Trophoblast cell (in vitro differentiated cells and primary cell): ENCODE measurements at regions not wholly inside any gene's neighbourhood (a gene's known extent, or its start where the extent isn't known, plus 50 kb on each side); places are given as distances from the start of the nearest gene placed in this dataset.

Source experiments
- DNase-seq, 2 donors: peaks; one replicate each; pipeline ENCODE4 v3.0.0-alpha.2; 2016
- H2AFZ ChIP-seq: 2 replicates; pipeline ENCODE4 v1.6.1; 2013; ENCODE audit warnings: low read length, moderate library complexity, mild to moderate bottlenecking; ENCODE audit not compliant: insufficient read depth, poor library complexity
- H2AK5ac ChIP-seq: 2 replicates; pipeline ENCODE4 v1.6.1; 2013; ENCODE audit warnings: mild to moderate bottlenecking, low read length
- H2BK120ac ChIP-seq: 2 replicates; pipeline ENCODE4 v1.6.1; 2013; ENCODE audit warnings: low read length, mild to moderate bottlenecking, moderate library complexity; ENCODE audit not compliant: insufficient read depth, poor library complexity
- H2BK12ac ChIP-seq: 2 replicates; pipeline ENCODE4 v1.6.1; 2013; ENCODE audit warnings: mild to moderate bottlenecking, low read length, moderate library complexity
- H2BK5ac ChIP-seq: 2 replicates; pipeline ENCODE4 v1.6.1; 2013; ENCODE audit warnings: low read length, low read depth, moderate library complexity, mild to moderate bottlenecking; ENCODE audit not compliant: poor library complexity
- H3K14ac ChIP-seq: 2 replicates; pipeline ENCODE4 v1.6.1; 2013; ENCODE audit warnings: mild to moderate bottlenecking, low read length
- H3K18ac ChIP-seq: 2 replicates; pipeline ENCODE4 v1.6.1; 2013; ENCODE audit warnings: mild to moderate bottlenecking, low read length
- H3K23ac ChIP-seq: 2 replicates; pipeline ENCODE4 v1.6.1; 2013; ENCODE audit warnings: low read length
- H3K27ac ChIP-seq: 2 replicates; pipeline ENCODE4 v1.5.1; 2013; ENCODE audit warnings: low read depth, mild to moderate bottlenecking, inconsistent platforms, low read length, moderate library complexity
- H3K27me3 ChIP-seq: 2 replicates; pipeline ENCODE4 v1.6.1; 2013; ENCODE audit warnings: inconsistent platforms, mild to moderate bottlenecking, low read length, moderate library complexity; ENCODE audit not compliant: insufficient read depth
- H3K36me3 ChIP-seq, 2 experiments: 1 replicate in 1 of 2; 2 replicates in 1 of 2; pipeline ENCODE4 v1.6.1; 2013; ENCODE audit warnings: low read length in 2 of 2, mild to moderate bottlenecking in 2 of 2, moderate library complexity in 1 of 2; ENCODE audit not compliant: insufficient read depth in 2 of 2, control insufficient read depth in 1 of 2
- H3K4ac ChIP-seq: 2 replicates; pipeline ENCODE4 v1.6.1; 2013; ENCODE audit warnings: low read depth, mild to moderate bottlenecking, low read length, moderate library complexity
- H3K4me1 ChIP-seq, 2 experiments: 1 replicate in 1 of 2; 2 replicates in 1 of 2; pipeline ENCODE4 v1.6.1; 2013; ENCODE audit warnings: low read length in 2 of 2, mild to moderate bottlenecking in 2 of 2, moderate library complexity in 1 of 2; ENCODE audit not compliant: insufficient read depth in 2 of 2, control insufficient read depth in 1 of 2
- H3K4me2 ChIP-seq: 2 replicates; pipeline ENCODE4 v1.6.1; 2013; ENCODE audit warnings: inconsistent platforms, mild to moderate bottlenecking, low read length, moderate library complexity
- H3K4me3 ChIP-seq: 2 replicates; pipeline ENCODE4 v1.5.1; 2013; ENCODE audit warnings: mild to moderate bottlenecking, low read depth, low read length, inconsistent platforms
- H3K79me1 ChIP-seq: one replicate; pipeline ENCODE4 v1.6.1; 2013; ENCODE audit warnings: low read length
- H3K79me2 ChIP-seq: 2 replicates; pipeline ENCODE4 v1.6.1; 2013; ENCODE audit warnings: low read length, mild to moderate bottlenecking; ENCODE audit not compliant: control insufficient read depth, insufficient read depth, poor library complexity
- H3K9ac ChIP-seq: 2 replicates; pipeline ENCODE4 v1.6.1; 2013; ENCODE audit warnings: mild to moderate bottlenecking, low read length
- H3K9me3 ChIP-seq: 2 replicates; pipeline ENCODE4 v1.6.1; 2013; ENCODE audit warnings: low read depth, mild to moderate bottlenecking, control low read depth, inconsistent platforms, low read length; ENCODE audit not compliant: insufficient read depth
- H4K12ac ChIP-seq: 2 replicates; pipeline ENCODE4 v1.6.1; 2013; ENCODE audit warnings: low read depth, mild to moderate bottlenecking, low read length, moderate library complexity
- H4K8ac ChIP-seq: 2 replicates; pipeline ENCODE4 v1.6.1; 2013; ENCODE audit warnings: low read depth, mild to moderate bottlenecking, low read length, moderate library complexity
- H4K91ac ChIP-seq: one replicate; pipeline ENCODE4 v1.6.1; 2013; ENCODE audit warnings: low read depth, mild to moderate bottlenecking, low read length, moderate library complexity
- WGBS: extraction: QIAGEN DNeasy Blood & Tissue Kit; methylation state at CpG from one replicate; pipeline ENCODE4 v1.1.7; 2013; ENCODE audit warnings: missing lambda C conversion rate; ENCODE audit not compliant: insufficient read length, insufficient coverage; ENCODE audit errors: extremely low coverage; 5-methylcytosine and 5-hydroxymethylcytosine counted together

- no peak overlapping the region for H4K91ac ChIP-seq
- H2BK12ac ChIP-seq = no peak overlapping the region
- H2AK5ac ChIP-seq = no peak overlapping the region
- H2BK5ac ChIP-seq = no peak overlapping the region
- H3K79me2 ChIP-seq = no peaks in the 10 kb centered on the region
- no CpG with 5 or more reads among the region's 25 CpGs for WGBS
- no peaks in the 10 kb centered on the region for H3K27me3 ChIP-seq
- peak in 1 of 2 donors; percentile 26 for DNase-seq
- no peaks in the 10 kb centered on the region for H3K36me3 ChIP-seq
- H3K9me3 ChIP-seq = peaks cover 2% of the 10 kb centered on the region
- no peak overlapping the region for H3K4me3 ChIP-seq
- no peak overlapping the region for H4K8ac ChIP-seq
- H3K4me1 ChIP-seq = no peaks in the 10 kb centered on the region
- H2BK120ac ChIP-seq = no peak overlapping the region
- H2AFZ ChIP-seq = no peak overlapping the region
- H3K9ac ChIP-seq = no peak overlapping the region
- H3K14ac ChIP-seq = no peak overlapping the region
- H3K4ac ChIP-seq = no peak overlapping the region
- no peak overlapping the region for H3K4me2 ChIP-seq
- H3K27ac ChIP-seq = no peak overlapping the region
- no peak overlapping the region for H3K23ac ChIP-seq
- no peak overlapping the region for H4K12ac ChIP-seq
- H3K79me1 ChIP-seq = no peaks in the 10 kb centered on the region
- no peak overlapping the region for H3K18ac ChIP-seq
Observed at GRCh38 chr11:69966910-69967483, 111.1 kb upstream of the ANO1 start.

GRCh38 chr11:69967484-69967883 is 110.6 kb upstream of the ANO1 start:
- H3K14ac ChIP-seq = no peak overlapping the region
- no peak overlapping the region for H2BK12ac ChIP-seq
- H2AK5ac ChIP-seq = no peak overlapping the region
- no CpG with 5 or more reads among the region's 6 CpGs for WGBS
- H4K91ac ChIP-seq = no peak overlapping the region
- no peak overlapping the region for H3K4ac ChIP-seq
- no peak overlapping the region for H4K12ac ChIP-seq
- H2AFZ ChIP-seq = no peak overlapping the region
- no peak overlapping the region for H3K9ac ChIP-seq
- no peak overlapping the region for H3K18ac ChIP-seq
- no peak overlapping the region for H3K4me2 ChIP-seq
- H3K27me3 ChIP-seq = no peaks in the 10 kb centered on the region
- H4K8ac ChIP-seq = no peak overlapping the region
- no peaks in the 10 kb centered on the region for H3K4me1 ChIP-seq
- no peak overlapping the region for H3K4me3 ChIP-seq
- peak in 1 of 2 donors; percentile 16 for DNase-seq
- H3K9me3 ChIP-seq = peaks cover 2% of the 10 kb centered on the region
- no peak overlapping the region for H3K27ac ChIP-seq
- no peak overlapping the region for H2BK5ac ChIP-seq
- no peaks in the 10 kb centered on the region for H3K79me1 ChIP-seq
- H3K23ac ChIP-seq = no peak overlapping the region
- H3K79me2 ChIP-seq = no peaks in the 10 kb centered on the region
- H2BK120ac ChIP-seq = no peak overlapping the region
- no peaks in the 10 kb centered on the region for H3K36me3 ChIP-seq

- H3K27me3 ChIP-seq = no peaks in the 10 kb centered on the region
- H3K36me3 ChIP-seq = no peaks in the 10 kb centered on the region
- H4K12ac ChIP-seq = no peak overlapping the region
- H3K79me1 ChIP-seq = no peaks in the 10 kb centered on the region
- no peak overlapping the region for H2BK12ac ChIP-seq
- H2AFZ ChIP-seq = no peak overlapping the region
- H3K14ac ChIP-seq = no peak overlapping the region
- no peak overlapping the region for H3K4me3 ChIP-seq
- no peak overlapping the region for H2AK5ac ChIP-seq
- H4K8ac ChIP-seq = no peak overlapping the region
- H3K18ac ChIP-seq = no peak overlapping the region
- no peak overlapping the region for H3K9ac ChIP-seq
- no peak overlapping the region for H3K4ac ChIP-seq
- no peak overlapping the region for H3K23ac ChIP-seq
- 100% methylated on average over 4 of the region's 24 CpGs for WGBS
- no peak for DNase-seq
- no peak overlapping the region for H2BK120ac ChIP-seq
- H3K79me2 ChIP-seq = no peaks in the 10 kb centered on the region
- no peak overlapping the region for H2BK5ac ChIP-seq
- no peaks in the 10 kb centered on the region for H3K4me1 ChIP-seq
- no peaks in the 10 kb centered on the region for H3K9me3 ChIP-seq
- no peak overlapping the region for H3K4me2 ChIP-seq
- H3K27ac ChIP-seq = no peak overlapping the region
- H4K91ac ChIP-seq = no peak overlapping the region
Observed at GRCh38 chr11:69968396-69969347, 109.4 kb upstream of the ANO1 start.

- Histone ChIP-seq H3K4me1 (no peaks in the 10 kb centered on the region), H3K36me3 (no peaks in the 10 kb centered on the region), H2BK120ac (no peak overlapping the region), H2AK5ac (no peak overlapping the region), H3K27ac (no peak overlapping the region), H3K79me2 (no peaks in the 10 kb centered on the region), H3K9me3 (no peaks in the 10 kb centered on the region), H4K12ac (peak overlapping the region; percentile 35), H3K79me1 (no peaks in the 10 kb centered on the region), H2AFZ (no peak overlapping the region), H3K4me3 (no peak overlapping the region), H3K4me2 (no peak overlapping the region), H2BK12ac (no peak overlapping the region), H4K8ac (peak overlapping the region; percentile 51), H3K23ac (no peak overlapping the region), H3K18ac (no peak overlapping the region), H4K91ac (no peak overlapping the region), H3K4ac (no peak overlapping the region), H2BK5ac (no peak overlapping the region), H3K27me3 (no peaks in the 10 kb centered on the region), H3K14ac (no peak overlapping the region), H3K9ac (no peak overlapping the region)
- no peak for DNase-seq
- no CpG with 5 or more reads among the region's 21 CpGs for WGBS
Observed at GRCh38 chr11:69969890-69970784, 108.0 kb upstream of the ANO1 start.
